22Rv1 (cell line): ENCODE measurements at regions not wholly inside any gene's neighbourhood (a gene's known extent, or its start where the extent isn't known, plus 50 kb on each side); places are given as distances from the start of the nearest gene placed in this dataset.

ENCODE experiments used
- CTCF ChIP-seq: fragments of 450-650 bp; IDR thresholded peaks from 2 replicates; pipeline ENCODE4 v1.5.1; 2017; ENCODE audit warnings: mild to moderate bottlenecking
- ZFX ChIP-seq: fragments of 450-650 bp; IDR thresholded peaks from 2 replicates; pipeline ENCODE4 v1.6.1; 2017; ENCODE audit warnings: antibody characterized with exemption, borderline replicate concordance

- TF ChIP-seq CTCF = no peak
- no peak for TF ChIP-seq ZFX
Observed at GRCh38 chr6:113491376-113491775, 365.8 kb upstream of the MARCKS start.
